Epithelial cell of proximal tubule (primary cell): ENCODE measurements at regions not wholly inside any gene's neighbourhood (a gene's known extent, or its start where the extent isn't known, plus 50 kb on each side); places are given as distances from the start of the nearest gene placed in this dataset.

Source experiments
- DNase-seq: peaks from one replicate; pipeline ENCODE4 v3.0.0-alpha.2; 2011; ENCODE audit warnings: low read depth
- H3K4me3 ChIP-seq: 2 replicates; pipeline ENCODE4 v1.5.1; 2011; ENCODE audit warnings: low read depth, mild to moderate bottlenecking, low read length
- CTCF ChIP-seq: conservative IDR thresholded peaks from 2 replicates; pipeline ENCODE4 v1.5.1; 2012; ENCODE audit warnings: low read depth, mild to moderate bottlenecking, low read length

DNA sequence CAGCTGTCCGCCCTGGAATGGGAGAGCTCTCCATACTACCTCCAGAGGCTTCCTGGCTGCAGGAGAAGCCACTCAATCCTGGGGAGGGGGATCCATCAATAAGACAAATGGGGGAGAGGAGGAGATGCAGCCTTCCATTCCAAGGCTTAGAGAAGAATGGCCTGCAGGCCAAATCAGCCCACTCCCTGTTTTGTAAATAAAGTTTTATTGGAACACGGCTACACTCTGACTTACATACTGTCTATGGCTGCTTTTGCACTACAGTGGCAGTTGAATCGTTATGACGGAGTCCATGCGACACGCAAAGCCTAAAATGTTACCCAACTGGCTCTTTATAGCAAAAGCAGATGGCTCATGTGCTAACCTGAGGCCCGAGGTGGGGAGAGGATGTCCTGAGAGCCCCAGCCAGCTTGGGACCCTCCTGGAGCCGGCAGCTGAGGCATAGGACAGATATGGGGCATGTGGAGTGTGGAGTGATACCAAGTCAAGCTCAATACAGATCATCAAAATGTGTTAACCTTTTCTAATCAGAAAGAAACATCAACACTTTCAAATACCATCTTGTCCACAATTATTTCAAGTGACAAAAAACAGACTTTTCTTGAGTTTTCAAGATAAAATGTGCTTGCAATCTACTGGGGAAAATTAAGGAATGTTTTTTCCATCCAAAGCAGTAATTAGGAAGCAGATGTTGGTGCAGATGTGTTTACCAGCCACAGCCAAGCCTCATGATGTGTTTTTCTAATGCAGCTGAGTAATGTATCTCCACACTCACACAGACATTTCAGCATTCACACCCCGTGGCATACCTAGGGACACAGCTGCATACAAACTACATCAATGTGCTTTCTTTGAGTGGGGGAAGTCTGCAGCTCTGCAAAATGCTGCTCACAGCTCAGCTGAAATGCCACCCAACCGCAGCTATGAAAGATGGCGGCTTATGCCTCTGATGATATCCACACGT is 181.6 kb downstream of the SHANK2 start:
- DNase-seq: no peak
- no peak overlapping the region for H3K4me3 ChIP-seq
- no peak for TF ChIP-seq CTCF

- no peak overlapping the region for H3K4me3 ChIP-seq
- TF ChIP-seq CTCF: no peak
- DNase-seq: no peak
These were observed 183.4 kb downstream of the SHANK2 start for GRCh38 chr11:71068963-71069362.

GRCh38 chr11:71067753-71068152 is 184.6 kb downstream of the SHANK2 start:
- no peak for DNase-seq
- no peak for TF ChIP-seq CTCF
- no peak overlapping the region for H3K4me3 ChIP-seq

GRCh38 chr11:71066311-71066710 is 186.1 kb downstream of the SHANK2 start:
- H3K4me3 ChIP-seq: no peak overlapping the region
- no peak for DNase-seq
- TF ChIP-seq CTCF: no peak

DNA sequence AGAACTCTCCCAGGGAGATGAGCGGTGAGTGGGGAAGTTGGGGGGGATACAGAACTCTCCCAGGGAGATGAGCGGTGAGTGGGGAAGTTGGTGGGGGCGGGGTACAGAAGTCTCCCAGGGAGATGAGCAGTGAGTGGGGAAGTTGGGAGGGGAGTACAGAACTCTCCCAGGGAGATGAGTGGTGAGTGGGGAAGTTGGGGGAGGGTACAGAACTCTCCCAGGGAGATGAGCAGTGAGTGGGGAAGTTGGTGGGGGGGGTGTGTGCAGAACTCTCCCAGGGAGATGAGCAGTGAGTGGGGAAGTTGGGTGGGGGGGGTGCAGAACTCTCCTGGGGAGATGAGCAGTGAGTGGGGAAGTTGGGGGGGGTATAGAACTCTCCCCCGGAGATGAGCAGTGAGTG is 186.5 kb downstream of the SHANK2 start:
- no peak overlapping the region for H3K4me3 ChIP-seq

GRCh38 chr11:71064702-71065515 is 187.5 kb downstream of the SHANK2 start:
- H3K4me3 ChIP-seq: no peak overlapping the region
- no peak for DNase-seq
- no peak for TF ChIP-seq CTCF

More for the DNA sequence above, 186.5 kb downstream of the SHANK2 start:
- DNase-seq: no peak
- TF ChIP-seq CTCF: no peak
